IMR-90 (cell line): ENCODE measurements at regions not wholly inside any gene's neighbourhood (a gene's known extent, or its start where the extent isn't known, plus 50 kb on each side); places are given as distances from the start of the nearest gene placed in this dataset.

Source experiments
- CHD1 ChIP-seq: IDR thresholded peaks from 2 replicates; pipeline ENCODE4 v1.6.1; 2012; ENCODE audit warnings: low read depth, low read length, improper control_type of control experiment
- CTCF ChIP-seq: conservative IDR thresholded peaks from 2 replicates; pipeline ENCODE4 v1.5.1; 2012; ENCODE audit warnings: mild to moderate bottlenecking, low read depth, low read length, improper control_type of control experiment
- MAFK ChIP-seq: IDR thresholded peaks from 2 replicates; pipeline ENCODE4 v1.6.1; 2012; ENCODE audit warnings: low read depth, low read length, improper control_type of control experiment
- POLR2A ChIP-seq: IDR thresholded peaks from 2 replicates; pipeline ENCODE4 v1.6.1; 2012; ENCODE audit warnings: mild to moderate bottlenecking, low read depth, low read length
- RAD21 ChIP-seq: IDR thresholded peaks from 2 replicates; pipeline ENCODE4 v1.6.1; 2012; ENCODE audit warnings: low read length, improper control_type of control experiment
- RCOR1 ChIP-seq: IDR thresholded peaks from 2 replicates; pipeline ENCODE4 v1.6.1; 2012; ENCODE audit warnings: mild to moderate bottlenecking, low read length, improper control_type of control experiment; ENCODE audit not compliant: insufficient replicate concordance
- RFX5 ChIP-seq: IDR thresholded peaks from 2 replicates; pipeline ENCODE4 v1.8.0; 2012; ENCODE audit warnings: low read depth, mild to moderate bottlenecking, low read length, moderate library complexity
- SMC3 ChIP-seq: fragments of 150-350 bp; IDR thresholded peaks from 2 replicates; pipeline ENCODE4 v1.6.1; 2016; ENCODE audit warnings: low read depth, mild to moderate bottlenecking, antibody characterized with exemption, low read length, moderate library complexity
- TF ChIP-seq, protein P1 (sequence below): fragments of 150-350 bp; IDR thresholded peaks from 2 replicates; pipeline ENCODE4 v1.6.1; 2016; ENCODE audit warnings: low read depth, mild to moderate bottlenecking, low read length, moderate library complexity, borderline replicate concordance

- TF ChIP-seq RFX5 (no peak), MAFK (no peak), RCOR1 (no peak), CTCF (no peak), POLR2A (no peak), RAD21 (no peak), CHD1 (no peak), SMC3 (no peak)
- TF ChIP-seq, protein P1, sequence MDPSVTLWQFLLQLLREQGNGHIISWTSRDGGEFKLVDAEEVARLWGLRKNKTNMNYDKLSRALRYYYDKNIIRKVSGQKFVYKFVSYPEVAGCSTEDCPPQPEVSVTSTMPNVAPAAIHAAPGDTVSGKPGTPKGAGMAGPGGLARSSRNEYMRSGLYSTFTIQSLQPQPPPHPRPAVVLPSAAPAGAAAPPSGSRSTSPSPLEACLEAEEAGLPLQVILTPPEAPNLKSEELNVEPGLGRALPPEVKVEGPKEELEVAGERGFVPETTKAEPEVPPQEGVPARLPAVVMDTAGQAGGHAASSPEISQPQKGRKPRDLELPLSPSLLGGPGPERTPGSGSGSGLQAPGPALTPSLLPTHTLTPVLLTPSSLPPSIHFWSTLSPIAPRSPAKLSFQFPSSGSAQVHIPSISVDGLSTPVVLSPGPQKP: no peak
Measured at GRCh38 chr9:89873801-89874200, 269.0 kb downstream of the GADD45G start.
